ENCODE measurements at regions not wholly inside any gene's neighbourhood (a gene's known extent, or its start where the extent isn't known, plus 50 kb on each side); places are given as distances from the start of the nearest gene placed in this dataset.

GRCh38 chr11:69419662-69420395 lies 61.6 kb upstream of the LINC01488 start:
- TF ChIP-seq, protein P1, sequence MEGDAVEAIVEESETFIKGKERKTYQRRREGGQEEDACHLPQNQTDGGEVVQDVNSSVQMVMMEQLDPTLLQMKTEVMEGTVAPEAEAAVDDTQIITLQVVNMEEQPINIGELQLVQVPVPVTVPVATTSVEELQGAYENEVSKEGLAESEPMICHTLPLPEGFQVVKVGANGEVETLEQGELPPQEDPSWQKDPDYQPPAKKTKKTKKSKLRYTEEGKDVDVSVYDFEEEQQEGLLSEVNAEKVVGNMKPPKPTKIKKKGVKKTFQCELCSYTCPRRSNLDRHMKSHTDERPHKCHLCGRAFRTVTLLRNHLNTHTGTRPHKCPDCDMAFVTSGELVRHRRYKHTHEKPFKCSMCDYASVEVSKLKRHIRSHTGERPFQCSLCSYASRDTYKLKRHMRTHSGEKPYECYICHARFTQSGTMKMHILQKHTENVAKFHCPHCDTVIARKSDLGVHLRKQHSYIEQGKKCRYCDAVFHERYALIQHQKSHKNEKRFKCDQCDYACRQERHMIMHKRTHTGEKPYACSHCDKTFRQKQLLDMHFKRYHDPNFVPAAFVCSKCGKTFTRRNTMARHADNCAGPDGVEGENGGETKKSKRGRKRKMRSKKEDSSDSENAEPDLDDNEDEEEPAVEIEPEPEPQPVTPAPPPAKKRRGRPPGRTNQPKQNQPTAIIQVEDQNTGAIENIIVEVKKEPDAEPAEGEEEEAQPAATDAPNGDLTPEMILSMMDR (IDR thresholded peaks at IDR 0.05): no peak
- no peak for TF ChIP-seq POLR2A (IDR thresholded peaks at IDR 0.05)
